ENCODE measurements at regions not wholly inside any gene's neighbourhood (a gene's known extent, or its start where the extent isn't known, plus 50 kb on each side); places are given as distances from the start of the nearest gene placed in this dataset.

GRCh38 chr3:102112704-102113230 is 263.5 kb downstream of the NFKBIZ start:
- TF ChIP-seq CTCF (IDR thresholded peaks at IDR 0.05) (no peak), POLR2A (IDR thresholded peaks at IDR 0.05) (no peak)

Data from Peyer's patch (tissue), 4 donors.